NCI-H1092 (cell line): ENCODE measurements at regions not wholly inside any gene's neighbourhood (a gene's known extent, or its start where the extent isn't known, plus 50 kb on each side); places are given as distances from the start of the nearest gene placed in this dataset.
"Not testable (repeated sequence)": the region's sequence is repeated elsewhere in the genome, so short reads cannot be mapped to it uniquely, and the experiment has no call there.

Source experiments
- DNase-seq: peaks from one replicate; lab custom pipeline; 2025; lab: John Stamatoyannopoulos, UW

DNA sequence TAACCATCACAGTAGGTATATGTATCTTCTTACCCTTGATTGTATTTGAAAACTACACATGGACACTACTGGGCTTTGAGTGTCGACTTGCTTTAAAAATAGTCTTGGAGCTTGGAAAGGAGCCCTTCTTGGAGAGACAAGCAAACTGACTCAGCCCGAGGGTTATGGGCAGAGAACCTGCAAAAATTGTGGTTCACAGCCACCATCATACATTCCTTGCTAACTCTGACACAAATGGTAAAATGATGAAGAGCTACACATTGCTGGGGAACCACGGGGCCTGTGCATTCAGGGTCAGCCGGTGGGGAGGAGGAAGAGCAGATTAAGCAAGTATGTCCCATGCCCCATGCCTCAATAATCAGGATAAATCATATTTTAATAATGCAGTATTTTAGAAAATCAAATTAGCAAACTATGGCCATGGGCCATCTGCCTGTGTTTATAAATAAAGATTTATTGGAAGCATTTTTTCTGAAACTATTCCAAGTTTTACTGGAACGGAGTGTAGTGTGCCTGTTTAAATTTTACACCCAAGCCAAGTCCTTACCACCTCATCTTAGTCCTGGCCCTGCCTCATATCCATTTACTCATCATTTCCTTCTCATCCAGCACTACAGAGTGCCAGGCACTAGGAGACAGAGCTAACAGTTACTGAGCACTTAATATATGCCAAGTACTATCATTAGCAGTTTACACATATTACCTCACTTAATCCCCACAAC lies 195.7 kb downstream of the PALM2AKAP2 start:
- no peak for DNase-seq

DNA sequence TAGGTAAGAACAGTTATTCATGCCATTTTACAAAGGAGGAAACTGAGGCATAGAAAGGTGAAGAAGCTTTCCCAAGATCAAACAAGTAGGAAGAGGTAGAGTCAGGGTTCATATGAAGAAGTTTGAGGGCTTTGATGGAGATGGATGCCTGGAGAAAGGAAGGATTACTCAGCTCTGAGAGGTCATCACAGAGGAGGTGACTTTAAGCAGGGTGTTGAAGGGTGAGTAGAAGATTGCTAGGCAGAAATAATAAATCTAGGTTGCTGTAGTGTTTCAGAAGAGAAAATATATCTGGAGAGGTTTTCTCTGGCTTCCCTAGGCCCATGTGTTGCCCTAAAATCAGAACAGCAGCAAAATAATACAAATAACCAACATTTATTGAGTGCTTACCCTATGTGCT lies 196.3 kb downstream of the PALM2AKAP2 start:
- DNase-seq, result no peak

DNA sequence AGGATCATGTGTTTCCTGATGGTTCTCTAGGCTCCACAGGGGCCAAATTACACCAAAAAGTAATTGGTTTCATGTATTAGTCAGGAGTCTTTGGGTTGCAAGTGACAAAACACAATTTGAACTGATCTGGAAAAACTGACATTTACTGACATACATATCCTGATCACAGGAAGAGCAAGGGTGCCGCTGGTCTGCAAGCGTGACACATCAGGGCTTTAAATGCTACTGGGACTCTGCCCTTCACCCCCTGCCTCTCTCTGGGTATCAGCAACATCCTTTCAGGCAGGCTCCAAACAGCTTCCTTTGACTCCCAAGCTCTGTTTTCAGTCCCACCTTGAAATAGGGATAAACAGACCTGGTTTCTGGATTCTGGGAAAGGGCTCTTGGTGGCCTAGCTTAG lies 197.5 kb downstream of the PALM2AKAP2 start:
- DNase-seq, result no peak

DNA sequence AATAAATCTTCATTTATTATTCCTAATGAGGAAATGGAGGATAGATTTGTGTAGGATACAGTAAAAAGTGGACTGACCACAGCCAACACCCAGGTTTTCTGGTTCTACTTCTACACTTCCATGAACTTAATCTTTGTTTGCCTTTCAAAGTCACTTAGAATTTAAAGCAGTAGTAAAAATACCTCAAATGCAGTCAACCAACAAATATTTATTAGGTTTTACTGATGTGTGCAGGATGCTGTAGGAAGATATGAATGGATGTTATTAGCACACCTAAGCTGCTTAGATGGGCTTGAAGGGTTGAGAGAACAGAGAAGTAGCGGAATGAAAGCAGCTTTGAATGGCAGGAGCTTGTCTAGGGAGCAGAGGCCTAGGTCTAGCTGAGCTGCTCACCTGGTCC lies 201.1 kb downstream of the PALM2AKAP2 start:
- no peak for DNase-seq

DNA sequence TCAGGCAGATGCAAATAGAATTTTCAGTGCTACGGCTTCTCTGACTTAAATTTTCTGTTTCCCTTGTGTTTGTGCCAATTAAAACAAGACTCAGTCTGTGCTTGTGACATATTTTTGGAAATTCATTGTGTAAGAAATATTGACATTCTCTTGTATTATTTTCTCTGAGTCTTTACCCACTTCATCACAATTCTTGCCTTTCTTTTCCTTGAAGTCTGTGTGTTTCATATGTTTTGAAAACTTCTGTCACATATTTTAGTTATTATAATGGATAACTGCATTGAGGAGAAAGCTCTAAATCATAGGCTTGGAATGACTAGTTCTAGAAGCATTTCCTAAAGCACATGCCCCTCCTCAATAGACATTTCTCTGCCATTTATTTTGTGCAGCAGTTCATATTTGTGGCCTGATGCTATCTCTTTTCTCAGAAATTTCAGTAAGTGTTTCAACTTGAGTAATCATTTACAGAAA lies 206.6 kb downstream of the PALM2AKAP2 start:
- DNase-seq, result no peak

DNA sequence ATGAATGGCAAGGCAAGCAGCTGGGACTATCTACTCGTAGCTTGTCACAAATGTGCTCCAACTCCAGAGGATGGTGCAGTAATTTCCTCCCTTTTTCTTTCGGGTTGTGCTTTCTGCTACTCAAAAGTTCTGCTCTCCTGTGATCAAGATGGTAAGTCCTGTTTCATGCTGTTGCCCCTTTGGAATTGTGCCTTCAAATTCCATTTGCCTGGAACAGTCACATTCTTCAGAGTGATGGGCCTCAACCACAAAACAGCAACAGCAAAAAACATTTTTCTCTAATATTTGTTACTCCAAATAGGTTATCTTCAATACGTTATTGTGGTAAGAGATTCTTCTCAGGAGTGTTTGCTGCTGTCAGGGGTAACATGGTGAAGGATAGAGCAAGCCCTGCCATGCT lies 209.3 kb downstream of the PALM2AKAP2 start:
- DNase-seq, result no peak

DNA sequence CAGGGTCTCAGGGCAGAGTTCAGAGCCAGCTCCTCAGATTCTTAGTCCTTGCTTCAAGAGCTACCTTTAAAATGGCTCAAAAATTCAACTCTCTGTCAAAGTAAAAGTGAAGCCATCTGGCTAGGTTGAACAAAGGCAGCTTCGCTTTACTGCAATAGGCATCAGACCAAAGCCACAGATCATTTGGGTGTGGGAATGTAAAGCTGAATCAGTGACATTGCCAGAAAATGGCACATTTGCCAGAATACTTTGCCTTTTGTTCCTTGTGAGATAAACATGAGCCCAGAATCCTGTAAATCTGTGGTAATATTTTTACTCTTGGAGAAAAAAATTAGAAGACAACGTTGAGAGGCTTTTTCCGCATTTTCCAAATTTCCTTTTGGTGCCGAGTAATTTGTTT lies 210.5 kb downstream of the PALM2AKAP2 start:
- no peak for DNase-seq

DNA sequence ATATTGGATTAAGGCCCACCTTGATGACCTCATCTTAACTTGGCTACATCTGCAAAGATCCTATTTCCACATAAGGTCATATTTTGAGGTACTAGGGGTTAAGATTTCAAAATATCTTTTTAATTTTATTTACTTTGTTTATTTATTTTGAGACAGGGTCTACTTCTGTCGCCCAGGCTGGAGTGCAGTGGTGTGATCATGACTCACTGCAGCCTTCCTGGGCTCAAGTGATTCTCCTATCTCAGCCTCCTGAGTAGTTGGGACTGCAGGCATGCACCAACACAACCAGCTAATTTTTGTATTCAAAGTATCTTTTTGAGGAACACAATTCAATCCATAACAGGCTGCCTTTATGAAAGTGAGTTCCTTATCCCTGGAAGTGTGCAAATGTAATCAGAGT lies 212.3 kb downstream of the PALM2AKAP2 start:
- DNase-seq, result no peak

DNA sequence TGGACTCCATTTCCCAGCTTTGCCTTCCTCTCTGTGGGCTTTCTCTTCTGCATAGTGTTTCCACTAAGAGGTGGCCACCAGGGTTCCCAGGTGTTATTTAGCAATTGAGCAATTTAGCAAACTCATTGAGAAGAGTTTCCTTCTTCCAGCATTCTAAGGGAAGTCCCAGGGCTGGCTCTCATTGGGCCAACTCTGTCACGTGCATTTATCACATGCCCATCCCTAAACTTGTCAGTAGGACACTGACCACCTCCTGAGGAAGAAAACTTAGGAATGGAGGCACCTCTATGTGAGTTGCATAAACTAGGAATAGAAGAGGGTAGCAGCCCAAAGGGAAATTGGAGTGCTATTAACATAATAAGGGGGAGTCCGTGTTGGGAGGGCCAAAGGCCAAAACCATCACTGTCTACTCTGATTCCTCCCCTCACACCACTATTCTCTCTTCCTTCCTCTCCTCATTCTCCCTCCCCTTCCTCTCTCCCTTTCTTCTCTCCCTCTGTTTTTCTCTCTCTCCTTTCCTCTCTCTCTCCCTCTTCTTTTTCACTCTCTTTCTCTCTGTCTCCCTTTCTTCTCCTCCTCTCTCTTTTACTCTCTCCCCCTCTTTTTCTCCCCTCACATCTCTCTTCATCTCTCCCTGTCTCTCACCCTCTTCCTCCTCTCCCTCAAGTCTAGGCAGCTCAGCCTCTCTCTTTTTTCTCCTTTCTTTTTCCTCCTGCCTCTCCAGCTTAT lies 213.4 kb downstream of the PALM2AKAP2 start:
- no peak for DNase-seq

DNA sequence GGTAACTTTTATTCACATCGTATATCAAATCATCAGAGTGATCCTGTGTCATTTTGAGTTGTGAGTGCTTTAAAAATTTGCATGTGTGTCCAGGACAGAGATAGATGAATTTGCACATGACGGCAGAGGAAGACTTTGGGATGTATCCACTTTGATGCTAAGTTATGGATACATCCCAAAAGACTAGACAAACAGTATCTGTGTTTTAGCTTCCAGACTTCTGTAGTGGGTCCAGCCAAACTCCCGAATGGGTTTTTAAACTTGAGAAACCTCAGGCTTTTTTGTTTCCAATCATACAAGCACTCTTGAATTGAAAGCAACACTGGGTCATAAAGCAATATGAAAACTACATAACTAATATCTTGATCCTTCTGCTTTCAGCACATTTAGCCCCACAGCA lies 213.8 kb downstream of the C9orf152 start:
- DNase-seq, result no peak

DNA sequence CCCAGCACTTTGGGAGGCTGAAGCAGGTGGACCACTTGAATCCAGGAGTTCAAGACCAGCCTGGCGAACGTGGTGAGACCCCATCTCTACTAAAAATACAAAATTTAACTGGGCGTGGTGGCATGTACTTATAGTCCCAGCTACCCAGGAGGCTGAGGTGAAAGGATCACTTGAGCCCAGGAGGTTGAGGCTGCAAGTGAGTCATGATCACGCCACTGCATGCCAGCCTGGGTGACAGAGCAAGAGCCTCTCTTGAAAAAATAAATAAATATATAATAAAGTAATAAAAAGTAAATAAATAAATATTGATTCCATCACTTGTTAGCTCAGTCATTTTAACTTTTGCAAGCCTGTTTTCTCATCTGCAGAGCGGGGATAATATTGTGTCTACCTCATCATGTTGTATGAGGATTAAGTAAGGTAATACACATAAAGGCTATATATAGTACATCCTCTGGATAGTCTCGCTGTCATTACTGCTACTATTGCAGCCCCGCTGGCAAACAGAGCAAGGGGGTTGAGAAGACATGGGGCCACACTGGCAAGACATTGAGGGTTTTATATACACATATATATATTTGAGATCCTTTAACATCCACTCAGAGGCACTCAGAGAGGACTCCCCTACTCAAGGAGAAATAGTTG lies 210.9 kb downstream of the C9orf152 start:
- DNase-seq, result no peak

DNA sequence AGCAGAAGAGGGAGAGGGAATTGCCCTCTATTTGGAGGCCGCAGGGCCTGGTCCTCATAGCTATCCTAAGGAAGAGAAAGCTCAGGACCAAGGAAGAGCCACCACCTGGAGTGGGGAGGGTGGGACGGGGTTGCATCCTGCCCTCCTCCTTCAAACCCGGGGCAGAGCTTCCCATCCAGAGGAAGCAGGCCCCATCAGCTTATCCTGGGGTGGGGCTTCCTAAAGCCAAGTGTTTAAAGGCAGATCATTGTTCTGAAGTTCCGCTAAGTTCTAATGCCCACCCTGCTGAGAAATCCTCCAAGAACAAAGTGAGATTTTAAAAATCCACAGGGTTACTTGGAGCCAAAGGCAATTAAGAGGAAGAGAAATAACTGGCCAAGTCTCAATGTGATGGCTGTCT lies 210.3 kb downstream of the C9orf152 start:
- no peak for DNase-seq

DNA sequence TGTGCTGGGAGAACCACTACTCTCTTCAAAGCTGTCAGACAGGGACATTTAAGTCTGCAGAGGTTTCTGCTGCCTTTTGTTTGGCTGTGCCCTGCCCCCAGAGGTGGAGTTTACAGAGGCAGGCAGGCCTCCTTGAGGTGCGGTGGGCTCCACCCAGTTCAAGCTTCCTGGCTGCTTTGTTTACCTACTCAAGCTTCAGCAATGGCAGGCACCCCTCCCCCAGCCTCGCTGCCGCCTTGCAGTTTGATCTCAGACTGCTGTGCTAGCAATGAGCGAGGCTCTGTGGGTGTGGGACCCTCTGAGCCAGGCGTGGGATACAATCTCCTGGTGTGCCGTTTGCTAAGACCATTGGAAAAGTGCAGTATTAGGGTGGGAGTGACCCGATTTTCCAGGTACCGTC lies 202.4 kb downstream of the C9orf152 start:
- not testable (repeated sequence) for DNase-seq

DNA sequence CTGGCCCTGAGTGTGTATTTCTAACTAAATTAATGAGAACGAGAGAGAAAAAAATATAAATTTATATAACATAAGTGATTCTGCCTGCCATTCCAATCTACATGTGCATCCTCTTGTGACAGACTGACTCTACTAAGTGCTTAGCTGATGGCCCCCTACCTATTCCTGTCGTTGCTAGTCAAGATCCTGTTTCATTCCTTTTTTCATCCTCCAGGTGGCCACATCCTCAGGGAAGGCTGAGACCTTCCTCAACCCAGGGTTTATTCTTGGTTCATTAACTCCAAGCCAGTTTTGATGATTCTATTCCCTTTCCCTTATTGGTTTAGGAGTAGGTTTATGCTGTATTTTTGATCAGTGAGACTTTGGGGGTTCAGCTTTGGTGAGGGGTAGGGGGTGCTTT lies 201.3 kb downstream of the C9orf152 start:
- no peak for DNase-seq

DNA sequence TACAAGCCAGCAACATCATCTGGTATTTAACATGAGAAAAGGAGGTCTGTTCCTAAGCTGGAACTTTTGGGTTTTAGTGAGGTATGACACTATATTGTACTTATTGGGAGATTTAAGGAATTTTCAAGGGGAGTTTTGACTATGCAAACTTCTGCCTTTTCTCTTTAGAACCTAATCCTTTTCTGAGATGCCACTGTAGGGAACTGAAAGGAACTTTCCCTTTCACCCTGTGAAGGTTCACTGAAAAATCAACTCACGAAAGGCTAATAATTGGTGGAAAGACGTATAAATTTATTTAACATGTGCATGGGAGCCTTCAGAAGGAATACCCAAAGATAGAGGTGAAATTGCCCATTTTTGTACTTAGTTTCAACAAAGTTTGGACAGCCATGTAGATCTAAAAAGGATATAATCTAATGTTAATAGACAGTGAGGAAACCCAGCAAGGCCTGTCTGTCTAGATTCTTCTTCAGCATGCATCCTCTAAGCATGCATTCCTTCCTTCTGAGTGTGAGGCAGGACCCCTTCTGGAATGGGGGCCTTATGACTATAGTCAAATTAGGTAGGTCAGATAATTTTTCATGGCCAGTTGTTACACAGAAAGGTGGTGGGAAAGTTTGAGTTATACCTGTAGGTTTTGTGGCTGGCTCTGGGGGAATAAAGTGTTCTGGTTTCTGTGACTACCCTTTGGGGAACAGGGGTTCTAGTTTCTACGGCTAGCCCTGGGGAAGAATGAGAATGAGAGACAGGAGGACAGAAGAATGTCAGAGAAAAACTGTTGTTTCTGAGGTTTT lies 200.3 kb downstream of the C9orf152 start:
- no peak for DNase-seq

DNA sequence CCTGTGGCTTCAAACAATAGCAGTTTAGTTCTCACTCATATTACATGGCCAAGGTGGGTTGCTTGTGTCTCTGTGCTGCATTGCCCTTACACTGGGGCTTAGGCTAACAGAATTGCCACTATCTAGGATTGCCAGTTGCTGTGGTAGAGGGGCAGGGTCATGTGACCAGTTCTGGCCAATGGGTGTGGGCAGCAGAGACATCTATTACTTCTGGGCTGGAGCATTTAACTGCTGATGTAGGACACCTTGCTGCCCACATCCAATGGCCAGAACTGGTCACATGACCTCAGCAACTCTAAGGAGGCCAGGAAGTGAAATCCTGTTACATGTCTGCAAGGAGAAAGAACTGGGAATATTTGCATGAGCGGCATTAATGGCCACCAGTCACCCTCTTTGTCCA lies 199.3 kb downstream of the C9orf152 start:
- no peak for DNase-seq

DNA sequence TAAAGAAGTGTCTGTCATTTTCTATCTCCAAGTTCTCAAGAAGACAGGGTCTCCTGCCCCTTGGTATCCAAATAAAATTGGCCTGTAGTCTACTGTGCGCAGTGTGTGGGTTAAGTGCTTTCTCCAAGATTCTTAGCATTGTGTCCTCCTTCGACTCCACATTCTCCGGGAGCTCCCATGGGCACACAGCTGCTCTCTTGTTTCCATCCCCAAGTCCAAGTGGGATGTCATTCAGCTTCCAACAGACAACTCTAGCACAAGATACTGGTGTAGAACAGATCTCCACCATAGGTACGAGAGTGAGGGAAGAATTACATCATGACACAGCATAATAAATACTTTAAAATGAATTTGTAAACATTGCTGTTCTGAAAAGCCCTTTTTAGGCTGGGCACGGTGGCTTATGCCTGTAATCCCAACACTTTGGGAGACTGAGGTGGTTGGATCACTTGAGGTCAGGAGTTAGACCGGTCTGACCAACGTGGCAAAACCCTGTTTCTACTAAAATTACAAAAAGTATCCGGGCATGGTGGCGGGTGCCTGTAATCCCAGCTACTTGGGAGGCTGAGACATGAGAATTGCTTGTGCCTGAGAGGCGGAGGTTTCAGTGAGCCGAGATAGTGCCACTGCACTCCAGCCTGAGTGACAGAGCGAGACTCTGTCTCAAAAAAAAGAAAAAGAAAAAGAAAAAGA lies 196.2 kb downstream of the C9orf152 start:
- DNase-seq, result no peak

DNA sequence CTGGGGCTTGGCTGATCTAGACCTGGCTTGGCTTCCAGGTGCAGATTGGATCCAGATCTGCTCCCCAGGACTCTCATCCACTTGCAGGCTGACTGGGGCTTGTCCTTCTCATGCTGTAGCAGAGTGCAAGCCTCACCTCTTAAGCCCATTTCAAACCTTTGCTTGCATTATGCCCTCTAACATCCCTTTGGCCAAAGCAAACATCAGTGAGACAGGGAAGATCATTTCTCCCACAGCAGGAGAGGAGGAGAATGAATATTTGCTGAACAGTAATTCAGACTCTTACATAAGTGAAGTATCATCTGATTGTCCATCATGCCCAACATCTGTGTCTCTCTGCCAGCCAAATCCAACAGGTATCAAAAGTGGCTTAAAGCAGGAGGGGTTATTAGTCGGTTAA lies 194.9 kb downstream of the C9orf152 start:
- DNase-seq, result no peak

DNA sequence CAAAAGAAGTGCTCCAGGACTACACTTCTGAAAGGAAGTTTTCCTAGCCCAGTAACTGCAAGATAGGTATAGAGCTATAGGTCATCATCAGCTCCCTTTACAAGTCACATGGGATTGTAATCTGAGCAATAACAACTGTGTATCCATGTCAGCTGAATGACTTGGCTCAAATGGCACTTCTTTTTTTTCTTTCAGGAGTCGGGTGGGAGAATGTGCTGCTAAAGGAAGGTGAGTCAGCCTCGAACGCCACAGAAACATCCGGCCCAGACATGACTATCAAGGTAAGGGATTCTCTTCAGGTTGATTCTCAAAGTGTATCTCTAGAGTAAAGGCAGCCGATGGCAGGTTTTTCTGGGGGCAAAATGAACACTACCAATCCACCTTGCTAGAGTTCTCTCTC lies 192.2 kb downstream of the C9orf152 start:
- DNase-seq, result no peak

DNA sequence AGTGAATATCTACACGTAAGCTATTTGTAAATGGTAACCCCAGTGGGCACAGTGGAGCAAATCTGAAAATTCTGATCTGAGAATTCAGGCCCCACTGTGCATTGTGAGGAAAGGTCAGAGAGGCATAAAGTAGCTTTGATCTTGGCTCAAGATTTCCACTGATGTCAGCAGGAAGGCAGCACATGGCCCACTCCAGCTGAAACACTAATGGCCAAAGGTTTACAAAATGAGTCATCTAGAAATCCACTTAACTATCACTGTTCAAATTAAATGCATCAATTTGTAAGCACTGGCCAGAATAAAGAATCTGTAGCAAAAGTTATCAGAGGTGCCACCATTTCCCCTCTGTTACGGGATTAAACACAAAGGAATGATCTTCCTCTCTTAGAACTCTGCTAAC lies 191.6 kb downstream of the C9orf152 start:
- DNase-seq, result no peak

DNA sequence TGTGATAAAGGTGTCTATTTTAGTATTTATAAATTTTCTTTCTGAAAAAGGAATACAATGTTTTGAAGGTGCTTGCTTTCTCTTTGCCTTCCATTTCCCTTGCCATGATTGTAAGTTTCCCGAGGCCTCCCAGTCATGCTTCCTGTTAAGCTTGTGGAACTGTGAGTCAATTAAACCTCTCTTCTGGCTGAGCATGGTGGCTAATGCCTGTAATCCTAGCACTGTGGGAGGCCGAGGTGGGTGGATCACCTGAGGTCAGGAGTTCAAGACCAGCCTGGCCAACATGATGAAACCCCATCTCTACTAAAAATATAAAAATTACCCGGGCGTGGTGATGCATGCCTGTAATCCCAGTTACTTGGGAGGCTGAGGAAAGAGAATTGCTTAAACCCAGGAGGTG lies 187.7 kb downstream of the C9orf152 start:
- DNase-seq, result not testable (repeated sequence)

DNA sequence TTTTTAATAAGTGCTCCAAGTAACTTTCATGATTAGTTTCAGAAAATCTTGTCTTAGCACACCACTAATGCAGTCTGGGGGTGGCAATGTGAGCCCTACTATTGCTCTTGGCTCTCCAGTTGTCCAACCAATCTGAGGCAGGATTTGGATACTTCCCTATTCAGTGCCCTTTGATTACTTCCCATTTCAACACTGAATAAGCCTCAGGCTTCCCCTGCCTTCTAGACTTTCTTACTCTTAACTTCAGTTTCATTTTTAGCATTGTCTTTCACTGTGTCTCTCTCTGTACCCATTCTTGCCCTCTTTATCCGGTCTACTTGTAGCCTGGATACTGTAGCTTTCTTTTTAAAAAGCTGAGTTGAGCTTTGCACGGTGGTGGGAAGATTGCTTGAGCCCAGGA lies 186.1 kb downstream of the C9orf152 start:
- no peak for DNase-seq
